Sigmoid colon (tissue), 4 donors: ENCODE measurements at regions not wholly inside any gene's neighbourhood (a gene's known extent, or its start where the extent isn't known, plus 50 kb on each side); places are given as distances from the start of the nearest gene placed in this dataset.

ENCODE experiments used
- EP300 ChIP-seq, 4 donors: sonication (generic); formaldehyde crosslinking; IDR thresholded peaks; one replicate each; pipeline ENCODE4 v1.6.1; 2017; ENCODE audit warnings: antibody characterized with exemption in 4 of 4
- POLR2AphosphoS5 ChIP-seq, 4 donors: sonication (generic); formaldehyde crosslinking; IDR thresholded peaks; one replicate each; pipeline ENCODE4 v1.6.1; 2017; ENCODE audit warnings: antibody characterized with exemption in 4 of 4
- TF ChIP-seq, protein P1 (sequence below), 4 experiments: fragments of 450-650 bp in 3 of 4; fragments of 200-600 bp in 1 of 4; IDR thresholded peaks; one replicate each; pipeline ENCODE4 v1.5.1; 2016 to 2019; ENCODE audit warnings: antibody characterized with exemption in 4 of 4, mild to moderate bottlenecking in 3 of 4, moderate library complexity in 2 of 4

DNA sequence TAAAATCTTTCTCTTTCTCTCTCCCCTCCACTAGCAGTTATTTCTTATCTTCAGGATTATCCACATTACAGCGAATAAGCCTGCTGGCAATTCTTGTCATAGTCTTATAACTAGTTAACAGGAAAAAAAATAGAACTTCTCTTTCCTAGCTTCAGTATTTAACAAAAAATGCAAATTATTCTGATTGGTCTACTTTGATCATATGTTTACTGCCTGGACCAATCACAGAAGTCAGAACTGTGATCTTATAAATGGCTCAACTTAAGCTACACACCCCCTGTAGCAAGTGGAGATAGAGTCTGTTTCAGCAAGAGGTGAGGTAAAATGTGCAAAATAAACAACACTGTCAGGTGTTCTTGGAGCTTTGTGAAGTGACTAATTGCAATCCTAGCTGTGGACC is 389.4 kb upstream of the TUSC1 start:
- TF ChIP-seq, protein P1, sequence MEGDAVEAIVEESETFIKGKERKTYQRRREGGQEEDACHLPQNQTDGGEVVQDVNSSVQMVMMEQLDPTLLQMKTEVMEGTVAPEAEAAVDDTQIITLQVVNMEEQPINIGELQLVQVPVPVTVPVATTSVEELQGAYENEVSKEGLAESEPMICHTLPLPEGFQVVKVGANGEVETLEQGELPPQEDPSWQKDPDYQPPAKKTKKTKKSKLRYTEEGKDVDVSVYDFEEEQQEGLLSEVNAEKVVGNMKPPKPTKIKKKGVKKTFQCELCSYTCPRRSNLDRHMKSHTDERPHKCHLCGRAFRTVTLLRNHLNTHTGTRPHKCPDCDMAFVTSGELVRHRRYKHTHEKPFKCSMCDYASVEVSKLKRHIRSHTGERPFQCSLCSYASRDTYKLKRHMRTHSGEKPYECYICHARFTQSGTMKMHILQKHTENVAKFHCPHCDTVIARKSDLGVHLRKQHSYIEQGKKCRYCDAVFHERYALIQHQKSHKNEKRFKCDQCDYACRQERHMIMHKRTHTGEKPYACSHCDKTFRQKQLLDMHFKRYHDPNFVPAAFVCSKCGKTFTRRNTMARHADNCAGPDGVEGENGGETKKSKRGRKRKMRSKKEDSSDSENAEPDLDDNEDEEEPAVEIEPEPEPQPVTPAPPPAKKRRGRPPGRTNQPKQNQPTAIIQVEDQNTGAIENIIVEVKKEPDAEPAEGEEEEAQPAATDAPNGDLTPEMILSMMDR (IDR thresholded peaks at IDR 0.05), result no peak
- TF ChIP-seq EP300 (IDR thresholded peaks at IDR 0.05) (no peak), POLR2AphosphoS5 (IDR thresholded peaks at IDR 0.05) (no peak)
